OCI-LY1 (cell line): ENCODE measurements at regions not wholly inside any gene's neighbourhood (a gene's known extent, or its start where the extent isn't known, plus 50 kb on each side); places are given as distances from the start of the nearest gene placed in this dataset.

ENCODE experiments used
- CTCF ChIP-seq: fragments of 200-600 bp; sonication (generic), shearing (Covaris generic); IDR thresholded peaks from 2 replicates; pipeline ENCODE4 v1.5.1; 2017; ENCODE audit warnings: mild to moderate bottlenecking, antibody characterized with exemption, low read length, moderate library complexity, mixed read lengths
- EZH2 ChIP-seq: fragments of 200-600 bp; sonication (generic), shearing (Covaris generic); IDR thresholded peaks from 2 replicates; pipeline ENCODE4 v1.8.0; 2017; ENCODE audit warnings: borderline replicate concordance, mixed run types, mild to moderate bottlenecking, antibody characterized with exemption, low read length, moderate library complexity, mixed read lengths

- TF ChIP-seq EZH2 (no peak), CTCF (no peak)
These were observed 177.3 kb upstream of the DMAC1 start for GRCh38 chr9:7976856-7977255.
